ENCODE measurements at regions not wholly inside any gene's neighbourhood (a gene's known extent, or its start where the extent isn't known, plus 50 kb on each side); places are given as distances from the start of the nearest gene placed in this dataset.
A peak's percentile ranks its signal among the peaks of the same experiment; 100 is the strongest.

DNA sequence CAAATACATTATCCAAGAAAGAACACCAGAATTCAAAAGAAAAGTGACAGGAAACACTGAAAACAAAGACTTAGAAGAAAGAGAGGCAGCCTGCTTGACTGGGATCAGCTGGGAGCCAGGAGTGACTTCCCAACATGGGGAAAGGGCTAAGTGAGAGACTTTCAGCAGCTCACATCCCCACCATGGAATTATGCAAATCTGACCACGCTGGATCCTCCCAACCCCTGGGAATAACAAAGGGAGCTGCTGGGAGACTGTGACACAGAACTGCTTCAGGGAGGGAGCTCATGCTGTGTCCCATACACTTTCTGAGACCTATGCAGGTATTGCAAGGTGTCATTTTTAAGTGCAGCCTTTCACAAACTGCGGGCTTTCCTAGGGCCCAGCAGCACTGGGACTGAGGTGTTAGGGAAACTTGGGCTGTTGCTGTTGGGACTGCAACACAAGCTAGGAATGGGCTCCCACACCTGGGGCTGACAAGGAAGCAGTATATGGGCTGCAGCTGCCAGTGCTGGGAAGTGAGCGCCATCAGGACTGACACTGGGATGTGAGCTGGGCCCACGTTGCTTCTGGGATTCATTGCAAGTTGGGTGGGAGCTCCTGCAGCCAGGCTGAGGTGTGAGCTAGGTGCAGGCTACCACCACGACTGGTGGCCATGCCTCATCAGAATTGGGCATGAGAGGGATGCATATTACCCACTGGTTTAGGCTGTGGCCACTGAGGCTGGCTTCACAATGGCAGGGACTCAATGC, 139.1 kb downstream of the KDR start:
- no peak for DNase-seq

DNA sequence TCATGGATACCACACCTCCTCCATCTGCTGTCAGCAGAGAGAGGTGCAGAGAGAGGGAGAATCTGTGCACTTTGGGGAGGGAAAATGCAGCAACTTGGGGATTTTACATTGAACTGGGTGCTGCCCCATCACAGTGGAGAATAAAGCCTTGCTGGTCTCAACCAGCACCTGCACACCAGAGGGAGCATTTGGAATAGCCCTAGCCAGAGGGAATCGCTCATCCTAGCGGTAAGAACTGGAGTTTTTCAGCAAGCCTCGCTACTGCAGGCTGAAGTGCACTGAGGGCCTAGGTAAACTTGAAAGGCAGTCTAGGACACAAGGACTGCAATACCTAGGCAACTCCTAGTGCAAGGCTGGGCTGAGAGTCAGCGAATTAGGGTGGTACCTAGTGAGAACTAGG, 148.7 kb downstream of the KDR start:
- DNase-seq: peak; percentile 71

GRCh38 chr4:54976031-54976430, 149.4 kb downstream of the KDR start:
- no peak for DNase-seq

- no peak for DNase-seq
Measured at GRCh38 chr4:54973784-54974183, 151.6 kb downstream of the KDR start.

GRCh38 chr4:54971474-54971950, 153.9 kb downstream of the KDR start:
- no peak for DNase-seq

DNA sequence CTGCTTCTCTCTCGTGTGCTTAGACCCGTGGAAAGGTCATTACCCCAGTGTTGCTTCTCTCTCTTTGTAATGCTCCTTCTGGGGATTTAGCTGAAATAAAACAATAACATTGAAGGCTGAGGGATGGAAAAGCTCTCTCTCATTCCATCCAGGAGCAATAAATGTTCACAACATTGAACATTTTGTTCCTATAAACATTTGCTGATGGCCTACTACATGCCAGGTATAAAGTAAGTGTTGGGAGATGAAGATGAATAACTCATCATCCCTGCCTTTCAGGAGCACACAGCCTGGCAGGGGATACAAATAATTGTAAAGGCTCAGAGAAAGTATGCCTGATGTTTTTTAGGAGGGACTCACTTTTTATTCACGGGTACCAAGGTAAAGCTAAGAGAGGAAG, 158.1 kb downstream of the KDR start:
- DNase-seq: no peak

DNA sequence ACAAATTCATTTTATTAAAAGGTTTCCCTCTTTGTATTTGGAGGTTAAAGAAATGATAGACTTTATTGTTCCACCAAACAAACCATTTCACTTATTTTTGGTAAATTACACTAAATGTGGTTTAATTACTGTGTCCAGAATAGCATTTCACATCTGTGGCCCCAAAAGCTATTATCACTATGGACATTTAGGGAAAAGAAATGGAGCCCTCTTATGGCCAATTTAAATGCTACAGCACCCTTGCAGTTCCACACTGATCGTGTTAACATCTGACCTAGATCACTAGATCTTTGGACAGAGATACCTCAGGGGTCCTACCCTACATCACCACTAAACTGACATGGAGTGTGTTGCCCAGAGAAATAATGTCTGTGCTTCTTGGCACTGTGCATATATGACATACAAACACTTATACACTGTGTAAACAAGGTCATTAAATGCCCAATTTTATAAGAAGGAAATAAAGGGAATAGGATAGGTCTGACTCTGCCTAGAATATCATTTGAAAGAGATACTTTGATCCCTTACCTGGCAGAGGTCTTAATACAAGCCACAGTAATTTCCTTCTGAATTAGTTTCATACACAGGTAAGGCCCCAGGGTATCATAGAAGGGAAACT, 163.9 kb downstream of the KDR start:
- DNase-seq: no peak

- no peak for DNase-seq
Measured at GRCh38 chr4:54959651-54960116, 165.7 kb downstream of the KDR start.

- no peak for DNase-seq
Measured at GRCh38 chr4:54959131-54959530, 166.3 kb downstream of the KDR start.

GRCh38 chr4:54958236-54958635, 167.2 kb downstream of the KDR start:
- no peak for DNase-seq

DNA sequence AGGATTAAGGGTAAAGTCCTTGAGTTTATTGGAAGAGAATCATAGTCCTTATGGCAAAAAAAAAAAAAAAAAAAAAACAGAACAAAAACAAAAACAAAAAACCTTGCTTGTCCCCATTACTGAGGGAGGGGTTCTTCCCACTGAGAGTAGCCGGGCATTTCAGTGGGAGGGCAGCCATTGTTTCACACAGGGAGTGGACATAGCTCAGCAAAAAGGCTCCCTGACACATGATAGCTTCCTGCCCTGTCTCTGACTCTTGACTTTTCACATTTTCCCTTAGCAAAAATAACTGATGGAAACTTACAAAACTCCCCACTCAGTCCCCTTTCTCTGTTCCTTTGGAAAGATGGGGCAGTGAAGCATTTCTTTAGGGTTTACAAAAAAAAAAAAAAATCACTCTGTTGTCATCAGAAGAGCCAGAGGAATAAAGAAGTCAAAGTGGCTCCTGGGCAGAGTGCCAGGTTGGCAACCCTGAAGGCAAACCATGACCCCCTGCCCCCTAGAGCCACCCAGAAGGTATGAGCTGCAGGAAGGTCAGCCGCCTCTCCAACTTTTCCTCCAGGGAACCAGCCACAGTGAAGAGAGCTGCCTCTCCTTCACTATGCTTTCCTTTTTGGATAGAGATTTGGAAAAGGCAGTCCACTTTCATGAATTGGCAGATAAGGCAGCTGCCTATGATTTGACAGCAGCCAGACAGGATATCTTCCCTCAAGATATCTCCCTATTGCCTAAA, 170.6 kb downstream of the KDR start:
- DNase-seq: no peak

GRCh38 chr4:54946741-54947140, 178.7 kb downstream of the KDR start:
- DNase-seq: no peak

GRCh38 chr4:54945838-54946237, 179.6 kb downstream of the KDR start:
- DNase-seq: no peak

GRCh38 chr4:54942721-54943120, 182.7 kb downstream of the KDR start:
- no peak for DNase-seq

DNA sequence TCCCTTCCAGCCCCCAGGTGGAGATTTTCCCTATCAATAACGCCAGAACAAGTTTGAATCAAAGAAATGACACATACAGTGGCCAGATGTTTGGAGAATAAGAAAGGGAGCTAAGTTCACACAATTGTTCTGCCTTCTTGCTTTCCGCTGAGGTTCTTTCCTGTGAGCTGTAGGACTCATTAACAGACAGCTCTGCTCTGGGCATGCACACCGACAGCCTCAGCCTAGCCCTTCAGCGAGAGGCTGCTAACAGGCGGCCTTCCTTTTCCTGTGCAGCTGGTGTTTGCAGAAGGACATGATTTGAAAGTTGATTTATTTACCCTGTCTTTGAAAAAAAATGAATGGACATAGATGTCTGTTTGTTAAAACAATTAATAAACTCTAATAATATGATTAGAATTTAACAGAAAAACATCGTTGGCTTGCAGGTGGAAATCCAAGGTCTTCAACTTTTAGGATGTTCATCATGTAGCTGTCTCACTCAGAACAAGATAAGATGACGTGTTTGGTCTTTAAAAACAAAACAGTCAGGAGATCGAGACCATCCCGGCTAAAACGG, 183.3 kb downstream of the KDR start:
- DNase-seq: no peak

DNA sequence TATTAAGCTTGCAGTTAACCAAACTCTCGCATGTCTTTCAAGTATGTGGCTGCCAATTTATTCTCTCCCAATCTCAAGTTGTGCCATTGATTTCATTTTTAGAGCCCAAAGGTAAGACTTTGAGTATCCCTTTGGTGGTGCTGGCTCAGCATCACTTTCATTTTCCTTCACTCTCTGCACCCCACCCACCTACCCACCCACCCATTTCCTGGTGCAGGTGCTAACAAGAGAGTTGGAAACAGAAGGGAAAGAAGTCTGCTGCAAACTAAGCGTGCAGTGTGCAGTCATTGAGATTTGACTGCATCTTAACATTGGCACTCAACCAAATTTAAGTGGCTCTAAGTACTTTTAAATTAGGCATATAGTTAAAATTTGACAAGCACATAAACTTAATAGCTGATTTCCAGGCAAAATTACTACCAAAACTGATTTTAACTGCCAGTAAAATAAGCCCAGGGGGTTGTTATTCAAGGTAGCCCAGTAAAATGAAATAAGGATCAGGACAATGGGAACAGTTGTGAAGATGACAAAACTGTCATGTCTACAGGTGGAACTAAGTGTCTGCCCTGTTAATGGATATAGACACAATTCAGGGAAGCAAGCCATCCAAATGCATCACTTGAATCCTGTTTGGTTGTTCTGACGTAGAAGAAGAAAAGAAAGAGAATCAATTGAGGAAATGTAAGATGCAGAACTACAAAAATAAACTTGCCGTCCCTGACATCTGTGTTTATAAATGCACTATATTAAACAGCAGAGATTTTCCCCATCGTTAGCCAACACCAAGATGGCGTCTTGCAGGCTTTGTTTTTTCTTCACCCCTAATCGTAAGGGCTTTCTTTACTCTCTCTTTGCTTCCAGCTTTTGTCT, 184.2 kb downstream of the KDR start:
- DNase-seq: no peak

- no peak for DNase-seq
Measured at GRCh38 chr4:54937501-54937900, 187.9 kb downstream of the KDR start.

GRCh38 chr4:54933579-54933978, 191.8 kb downstream of the KDR start:
- no peak for DNase-seq

- no peak for DNase-seq
Measured at GRCh38 chr4:54930226-54930625, 195.2 kb downstream of the KDR start.

DNA sequence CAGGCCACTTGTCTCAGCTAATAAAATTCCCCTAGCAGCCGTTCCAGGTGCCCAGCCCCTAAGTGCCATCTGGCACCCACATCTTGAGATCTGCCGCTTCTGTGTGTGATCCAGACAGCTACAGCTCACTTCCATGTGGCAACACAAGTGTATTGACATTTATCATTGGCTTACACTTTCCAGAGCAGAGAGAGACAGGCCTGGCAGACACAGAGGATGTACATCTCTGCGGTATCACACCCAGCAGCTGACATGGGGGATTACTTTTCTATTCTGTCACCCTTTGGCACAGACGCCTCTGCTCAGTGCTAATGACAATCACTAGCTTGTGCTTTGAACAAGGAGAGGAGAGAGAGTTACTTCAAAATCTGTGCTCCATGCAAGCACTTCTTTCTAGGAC, 195.9 kb downstream of the KDR start:
- no peak for DNase-seq

DNA sequence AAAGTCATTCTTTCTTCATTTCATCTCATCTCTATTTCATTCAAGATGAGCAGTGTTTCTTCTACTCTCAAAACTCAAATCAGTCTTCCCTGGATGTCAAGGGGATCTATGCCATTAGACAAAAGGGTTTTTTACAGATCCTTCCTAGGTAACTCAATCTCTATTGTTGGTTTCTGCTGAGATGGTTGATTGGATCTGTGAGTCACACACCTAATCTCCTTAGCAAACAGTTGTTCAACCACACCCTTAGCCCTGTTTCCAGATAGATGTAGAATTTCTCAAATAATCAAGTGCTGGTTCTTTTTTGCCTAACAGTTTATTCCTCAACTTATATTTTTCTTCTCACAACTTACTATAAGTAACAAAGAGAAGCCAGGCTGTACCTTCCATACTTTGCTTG, 200.5 kb downstream of the KDR start:
- DNase-seq: no peak

DNA sequence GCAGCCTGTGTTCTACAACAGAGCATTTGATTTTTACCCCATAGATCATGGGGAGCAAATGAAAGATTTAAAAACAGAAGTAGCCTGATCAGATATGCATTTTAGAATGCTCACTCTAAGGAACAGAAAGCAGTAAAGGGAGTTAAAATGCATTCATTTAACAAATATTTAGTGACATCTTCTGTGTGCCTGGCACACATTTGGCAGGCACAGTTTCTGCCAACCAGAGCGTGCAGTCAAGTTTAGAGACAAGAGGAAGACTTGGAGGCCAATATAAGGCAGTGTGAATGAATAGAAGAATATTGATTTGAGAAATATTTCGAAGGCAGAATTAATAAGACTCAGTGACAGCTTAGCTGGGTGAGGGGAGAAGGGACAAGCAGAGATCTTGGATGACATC, 210.1 kb downstream of the KDR start:
- DNase-seq: no peak

GRCh38 chr4:54914781-54915180, 210.6 kb downstream of the KDR start:
- no peak for DNase-seq
